Umbilical cord (tissue), 1 donor: ENCODE measurements at regions not wholly inside any gene's neighbourhood (a gene's known extent, or its start where the extent isn't known, plus 50 kb on each side); places are given as distances from the start of the nearest gene placed in this dataset.

Experiments used
- DNase-seq: peaks from one replicate; pipeline ENCODE4 v3.0.0-alpha.2; 2015; ENCODE audit warnings: low spot score

- no peak for DNase-seq
These were observed 137.0 kb upstream of the HDAC4 start for GRCh38 chr2:239537633-239538356.

- DNase-seq = no peak
These were observed 135.4 kb upstream of the HDAC4 start for GRCh38 chr2:239536186-239536585.

GRCh38 chr2:239535413-239536144 lies 134.8 kb upstream of the HDAC4 start:
- DNase-seq = no peak

GRCh38 chr2:239534581-239535412 lies 134.0 kb upstream of the HDAC4 start:
- no peak for DNase-seq

DNA sequence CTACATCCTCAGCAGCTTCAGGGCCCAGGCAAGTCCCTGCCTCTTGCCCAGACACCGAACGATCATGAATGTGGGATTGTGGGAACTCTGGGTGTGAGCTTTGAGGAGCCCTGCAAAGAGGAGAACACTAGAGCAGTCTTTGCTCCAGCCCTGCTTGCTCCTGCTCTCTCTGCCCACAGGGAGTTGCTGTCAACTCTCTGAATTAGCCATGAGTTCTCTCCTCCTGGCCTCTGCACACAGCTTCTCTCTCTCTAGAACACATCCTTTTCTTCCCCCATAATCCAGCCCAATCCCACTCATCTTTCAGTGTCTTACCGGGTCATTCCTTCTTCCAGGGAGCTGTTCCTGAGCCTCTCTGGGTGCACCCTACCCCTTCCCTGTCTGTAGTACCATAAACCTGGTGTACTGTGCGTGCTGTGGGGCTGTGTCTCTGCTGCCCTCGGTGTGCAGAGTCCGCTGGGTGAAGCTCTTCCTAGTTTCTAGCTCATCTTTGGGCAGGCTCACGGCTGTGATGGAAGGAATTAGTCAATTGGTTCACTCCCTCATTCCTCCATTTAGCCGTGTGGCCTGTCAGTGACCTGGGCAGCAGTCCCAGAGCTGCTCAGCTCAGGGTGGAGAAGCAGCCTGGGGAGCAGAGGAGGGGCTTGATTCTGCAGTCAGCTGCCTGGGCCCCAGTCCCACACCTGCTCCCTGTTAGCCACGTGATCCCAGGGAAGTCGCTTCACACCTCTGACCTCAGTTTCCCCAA lies 132.9 kb upstream of the HDAC4 start:
- DNase-seq = peak; percentile 94

DNA sequence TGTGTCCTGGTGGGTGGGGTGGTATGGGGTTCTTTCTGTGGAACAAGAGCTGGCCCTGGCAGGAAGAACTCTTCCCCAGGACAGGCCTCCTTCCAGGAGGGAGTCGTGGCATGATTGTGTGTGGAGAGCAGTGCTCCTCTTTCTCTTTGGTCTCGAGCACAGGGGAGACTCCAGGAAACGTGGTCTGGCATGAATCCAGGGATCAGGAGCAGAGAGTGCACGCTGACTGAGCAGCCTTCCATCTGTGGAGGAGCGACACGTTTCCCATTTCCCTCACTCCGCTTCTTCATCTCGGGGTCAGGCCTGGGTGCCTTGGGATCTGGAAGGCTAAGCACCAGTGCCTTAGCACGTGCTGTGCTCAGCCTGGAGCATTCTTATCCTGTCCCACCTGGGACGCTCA lies 132.0 kb upstream of the HDAC4 start:
- DNase-seq = peak; percentile 50

DNA sequence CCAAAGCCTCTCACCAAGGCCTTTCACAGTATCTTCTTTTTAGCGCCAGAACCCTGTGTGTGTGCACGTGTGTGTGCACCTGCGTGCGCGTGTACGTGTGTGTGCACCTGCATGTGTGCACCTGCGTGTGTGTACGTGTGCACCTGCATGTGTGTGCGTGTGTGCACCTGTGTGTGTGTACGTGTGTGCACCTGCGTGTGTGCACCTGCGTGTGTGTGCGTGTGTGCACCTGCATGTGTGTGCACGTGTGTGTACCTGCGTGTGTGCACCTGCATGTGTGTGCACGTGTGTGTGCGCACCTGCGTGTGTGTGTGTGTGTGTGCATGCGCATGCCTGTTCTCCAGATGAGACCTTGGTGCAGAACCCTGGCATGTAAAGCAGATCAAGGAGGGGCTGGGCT lies 131.4 kb upstream of the HDAC4 start:
- no peak for DNase-seq

DNA sequence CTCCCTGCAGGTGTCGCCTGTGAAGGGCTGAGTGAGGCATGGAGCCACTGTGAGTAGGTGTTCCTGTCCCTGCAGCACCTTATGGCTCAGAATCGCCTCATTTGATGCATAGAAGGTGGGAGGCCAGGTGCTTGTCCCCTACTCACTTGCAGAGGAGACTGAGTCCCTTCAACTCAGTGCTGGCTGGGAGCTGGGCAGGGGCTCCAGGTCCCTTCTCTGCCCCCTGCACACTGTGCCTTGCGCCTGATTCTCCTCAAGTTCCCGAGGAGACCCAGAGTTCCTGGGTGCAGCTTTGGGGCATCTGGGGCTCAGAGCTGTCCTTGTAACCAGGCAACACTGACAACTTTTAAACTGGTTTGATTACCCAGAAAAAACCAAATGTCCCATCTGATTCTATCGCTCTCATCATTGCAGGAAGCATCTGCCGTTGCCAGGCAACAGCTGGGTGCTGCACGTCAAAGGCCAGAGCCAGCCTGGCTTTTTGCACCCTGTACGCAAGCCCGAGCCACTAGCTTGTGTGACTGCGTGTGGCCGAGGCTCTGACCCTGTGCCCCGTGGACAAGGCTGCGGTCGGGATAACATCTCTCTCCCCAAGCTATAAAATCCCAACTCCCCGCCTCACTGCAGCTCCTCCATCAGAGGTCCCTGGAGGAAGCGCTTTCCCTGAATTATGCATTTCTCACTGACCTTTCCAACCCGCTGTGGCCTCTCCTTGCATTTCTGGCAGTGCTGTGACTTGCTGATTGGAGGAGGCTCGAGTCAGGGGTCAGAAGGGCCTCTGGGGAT lies 130.8 kb upstream of the HDAC4 start:
- no peak for DNase-seq

GRCh38 chr2:239530749-239531316 lies 130.0 kb upstream of the HDAC4 start:
- DNase-seq = no peak

- DNase-seq = no peak
These were observed 128.6 kb upstream of the HDAC4 start for GRCh38 chr2:239529313-239530015.

- no peak for DNase-seq
These were observed 128.1 kb upstream of the HDAC4 start for GRCh38 chr2:239528883-239529282.

GRCh38 chr2:239528146-239528545 lies 127.3 kb upstream of the HDAC4 start:
- DNase-seq = no peak

DNA sequence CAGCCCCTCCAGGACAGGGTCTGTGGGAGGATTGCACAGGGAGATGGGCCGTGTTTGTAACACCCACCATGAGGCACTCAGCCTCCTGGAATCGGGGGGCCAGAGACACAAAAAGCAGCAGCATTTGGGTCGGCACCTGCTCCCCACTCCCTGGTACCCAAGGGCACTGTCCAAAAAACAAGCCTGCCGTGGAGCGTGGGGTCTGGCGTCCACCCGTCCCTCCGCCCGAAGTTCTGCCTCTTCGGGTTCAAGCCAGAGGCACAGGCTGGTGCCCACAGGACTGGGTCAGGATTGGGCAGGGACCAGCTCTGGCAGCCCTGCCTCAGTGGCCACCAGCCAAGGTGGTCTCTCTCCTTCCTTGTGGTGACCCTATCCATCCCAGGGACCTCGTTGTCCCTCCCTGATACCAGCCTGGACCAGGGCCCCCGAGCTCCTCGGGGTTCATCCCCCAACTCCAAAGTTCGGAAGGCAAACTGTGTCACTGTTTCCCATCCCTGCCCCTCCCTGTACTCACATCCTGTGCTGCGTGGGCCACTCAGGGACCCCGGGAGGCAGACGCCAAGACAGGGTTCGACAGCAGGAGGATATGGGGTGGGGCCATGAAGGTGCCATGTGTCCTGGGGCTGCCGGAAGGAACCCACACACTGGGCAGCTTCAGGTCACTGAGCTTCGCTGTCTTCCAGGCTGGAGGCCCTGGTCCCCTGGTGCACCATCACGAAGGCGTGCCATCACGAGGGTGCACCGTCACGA lies 126.0 kb upstream of the HDAC4 start:
- DNase-seq = no peak

GRCh38 chr2:239526038-239526437 lies 125.2 kb upstream of the HDAC4 start:
- DNase-seq = no peak

- peak; percentile 57 for DNase-seq
These were observed 123.1 kb upstream of the HDAC4 start for GRCh38 chr2:239523954-239524330.

GRCh38 chr2:239523147-239523953 lies 122.5 kb upstream of the HDAC4 start:
- DNase-seq = no peak

- DNase-seq = no peak
These were observed 121.9 kb upstream of the HDAC4 start for GRCh38 chr2:239522740-239523119.

- peak; percentile 24 for DNase-seq
These were observed 121.4 kb upstream of the HDAC4 start for GRCh38 chr2:239522002-239522739.
